ENCODE measurements at regions not wholly inside any gene's neighbourhood (a gene's known extent, or its start where the extent isn't known, plus 50 kb on each side); places are given as distances from the start of the nearest gene placed in this dataset.

- TF ChIP-seq CTCF (conservative IDR thresholded peaks at IDR 0.05; ENCODE audit: low read depth in 2 of 2), result no peak
- TF ChIP-seq POLR2AphosphoS5 (IDR thresholded peaks at IDR 0.05; ENCODE audit: low read depth), result no peak
- TF ChIP-seq EZH2 (IDR thresholded peaks at IDR 0.05; ENCODE audit: low read depth, unreplicated experiment), result no peak
- TF ChIP-seq EZH2phosphoT487 (IDR thresholded peaks at IDR 0.05; ENCODE audit: unreplicated experiment), result no peak
- TF ChIP-seq JUNB (IDR thresholded peaks at IDR 0.05; ENCODE audit: unreplicated experiment), result no peak
- TF ChIP-seq REST (IDR thresholded peaks at IDR 0.05; ENCODE audit: unreplicated experiment), result no peak
- TF ChIP-seq ETS1 (IDR thresholded peaks at IDR 0.05), result no peak
- no peak for TF ChIP-seq NANOG (IDR thresholded peaks at IDR 0.05; ENCODE audit: borderline replicate concordance)
- TF ChIP-seq CREB1 (CRISPR knock-in tag; IDR thresholded peaks at IDR 0.05; ENCODE audit: low read depth), result no peak
- no peak for TF ChIP-seq ZNF331 (CRISPR knock-in tag; IDR thresholded peaks at IDR 0.05; ENCODE audit: low read depth)
- no peak for TF ChIP-seq ZNF114 (CRISPR knock-in tag; IDR thresholded peaks at IDR 0.05)
- TF ChIP-seq STAT1 (IDR thresholded peaks at IDR 0.05; ENCODE audit: unreplicated experiment), result no peak
- no peak for TF ChIP-seq ZNF462 (CRISPR knock-in tag; IDR thresholded peaks at IDR 0.05)
These were observed 219.6 kb downstream of the LTN1 start for GRCh38 chr21:28773036-28773435.

All from GM23338 (cell line).